Transverse colon (tissue), 4 donors: ENCODE measurements at regions not wholly inside any gene's neighbourhood (a gene's known extent, or its start where the extent isn't known, plus 50 kb on each side); places are given as distances from the start of the nearest gene placed in this dataset.

Source experiments
- CTCF ChIP-seq, 5 experiments: fragments of 200-600 bp in 3 of 5; fragments of 450-650 bp in 2 of 5; sonication (generic) in 3 of 5; IDR thresholded peaks; 1 replicate in 2 of 5; 2 replicates in 3 of 5; pipeline ENCODE4 v1.5.1; 2016 to 2017; ENCODE audit warnings: antibody characterized with exemption in 5 of 5, inconsistent platforms in 3 of 5, mild to moderate bottlenecking in 2 of 5, moderate library complexity in 1 of 5
- POLR2A ChIP-seq: fragments of 450-650 bp; IDR thresholded peaks from one replicate; pipeline ENCODE4 v1.6.1; 2016; ENCODE audit warnings: antibody characterized with exemption, mild to moderate bottlenecking, moderate library complexity
- POLR2AphosphoS5 ChIP-seq, 3 donors: sonication (generic); formaldehyde crosslinking; IDR thresholded peaks; one replicate each; pipeline ENCODE4 v1.6.1; 2016; ENCODE audit warnings: antibody characterized with exemption in 3 of 3

GRCh38 chr17:27951872-27952271, 58.7 kb upstream of the LYRM9 start:
- TF ChIP-seq POLR2AphosphoS5 (IDR thresholded peaks at IDR 0.05): no peak
- no peak for TF ChIP-seq CTCF (IDR thresholded peaks at IDR 0.05)
- no peak for TF ChIP-seq POLR2A
